CD4-positive, alpha-beta T cell treated with Interleukin-17A for 1 hour (primary cell): ENCODE measurements at regions not wholly inside any gene's neighbourhood (a gene's known extent, or its start where the extent isn't known, plus 50 kb on each side); places are given as distances from the start of the nearest gene placed in this dataset.
"Not testable (repeated sequence)": the region's sequence is repeated elsewhere in the genome, so short reads cannot be mapped to it uniquely, and the experiment has no call there.

ENCODE experiments used
- DNase-seq: peaks from one replicate; pipeline ENCODE4 v3.0.0-alpha.2; 2020

- no peak for DNase-seq
These were observed 1540.1 kb upstream of the PCDH10 start for GRCh38 chr4:131609039-131609438.

- DNase-seq: not testable (repeated sequence)
These were observed 1538.6 kb upstream of the PCDH10 start for GRCh38 chr4:131610517-131610916.

GRCh38 chr4:131613086-131613823, 1535.8 kb upstream of the PCDH10 start:
- no peak for DNase-seq

GRCh38 chr4:131613824-131614216, 1535.3 kb upstream of the PCDH10 start:
- DNase-seq: no peak

GRCh38 chr4:131632877-131633276, 1516.2 kb upstream of the PCDH10 start:
- no peak for DNase-seq

GRCh38 chr4:131635191-131635590, 1513.9 kb upstream of the PCDH10 start:
- DNase-seq: no peak

- DNase-seq: no peak
These were observed 1510.3 kb upstream of the PCDH10 start for GRCh38 chr4:131638781-131639180.

- no peak for DNase-seq
These were observed 1504.5 kb upstream of the PCDH10 start for GRCh38 chr4:131644619-131645018.

- no peak for DNase-seq
These were observed 1499.9 kb upstream of the PCDH10 start for GRCh38 chr4:131649227-131649626.

- DNase-seq: no peak
These were observed 1498.1 kb upstream of the PCDH10 start for GRCh38 chr4:131650951-131651350.

- DNase-seq: not testable (repeated sequence)
These were observed 1465.8 kb upstream of the PCDH10 start for GRCh38 chr4:131683314-131683713.

GRCh38 chr4:131721883-131722282, 1427.2 kb upstream of the PCDH10 start:
- no peak for DNase-seq

- DNase-seq: not testable (repeated sequence)
These were observed 1426.0 kb upstream of the PCDH10 start for GRCh38 chr4:131723069-131723468.

- DNase-seq: peak; percentile 64
These were observed 1424.2 kb upstream of the PCDH10 start for GRCh38 chr4:131724847-131725246.

- not testable (repeated sequence) for DNase-seq
These were observed 1423.6 kb upstream of the PCDH10 start for GRCh38 chr4:131725521-131725920.

- DNase-seq: not testable (repeated sequence)
These were observed 1422.2 kb upstream of the PCDH10 start for GRCh38 chr4:131726940-131727339.

- DNase-seq: not testable (repeated sequence)
These were observed 1421.7 kb upstream of the PCDH10 start for GRCh38 chr4:131727418-131727817.

- DNase-seq: not testable (repeated sequence)
These were observed 1419.9 kb upstream of the PCDH10 start for GRCh38 chr4:131729205-131729604.

GRCh38 chr4:131729716-131730398, 1419.2 kb upstream of the PCDH10 start:
- not testable (repeated sequence) for DNase-seq

GRCh38 chr4:131730574-131730973, 1418.5 kb upstream of the PCDH10 start:
- DNase-seq: not testable (repeated sequence)

- not testable (repeated sequence) for DNase-seq
These were observed 1417.0 kb upstream of the PCDH10 start for GRCh38 chr4:131732034-131732630.

GRCh38 chr4:131734321-131734720, 1414.8 kb upstream of the PCDH10 start:
- not testable (repeated sequence) for DNase-seq

- peak; percentile 6 for DNase-seq
These were observed 1414.2 kb upstream of the PCDH10 start for GRCh38 chr4:131734851-131735385.

GRCh38 chr4:131738991-131739390, 1410.1 kb upstream of the PCDH10 start:
- not testable (repeated sequence) for DNase-seq
